HG02870 (cell line): ENCODE measurements at regions not wholly inside any gene's neighbourhood (a gene's known extent, or its start where the extent isn't known, plus 50 kb on each side); places are given as distances from the start of the nearest gene placed in this dataset.
"Not testable (repeated sequence)": the region's sequence is repeated elsewhere in the genome, so short reads cannot be mapped to it uniquely, and the experiment has no call there.

ENCODE experiments used
- ATAC-seq: cut with Tn5 transposase; IDR thresholded peaks from one replicate; pipeline ENCODE4 v1.9.1; 2021; ENCODE audit warnings: mild to moderate bottlenecking, moderate library complexity; ENCODE audit not compliant: unreplicated experiment

GRCh38 chr15:20019758-20020157 lies 521.8 kb downstream of the GOLGA6L6 start:
- ATAC-seq: not testable (repeated sequence)

- ATAC-seq: not testable (repeated sequence)
Measured at GRCh38 chr15:20017581-20017980, 524.0 kb downstream of the GOLGA6L6 start.

- ATAC-seq: not testable (repeated sequence)
Measured at GRCh38 chr15:20016941-20017340, 524.7 kb downstream of the GOLGA6L6 start.

GRCh38 chr15:20012837-20013236 lies 528.8 kb downstream of the GOLGA6L6 start:
- ATAC-seq: not testable (repeated sequence)

GRCh38 chr15:20010759-20011158 lies 530.8 kb downstream of the GOLGA6L6 start:
- ATAC-seq: not testable (repeated sequence)

- ATAC-seq: not testable (repeated sequence)
Measured at GRCh38 chr15:20009619-20010018, 532.0 kb downstream of the GOLGA6L6 start.

GRCh38 chr15:20007338-20007737 lies 534.3 kb downstream of the GOLGA6L6 start:
- not testable (repeated sequence) for ATAC-seq

GRCh38 chr15:20003471-20003870 lies 538.1 kb downstream of the GOLGA6L6 start:
- not testable (repeated sequence) for ATAC-seq

- not testable (repeated sequence) for ATAC-seq
Measured at GRCh38 chr15:20002560-20002959, 539.0 kb downstream of the GOLGA6L6 start.

- ATAC-seq: not testable (repeated sequence)
Measured at GRCh38 chr15:19996574-19997194, 544.9 kb downstream of the GOLGA6L6 start.

- not testable (repeated sequence) for ATAC-seq
Measured at GRCh38 chr15:19995296-19995695, 546.3 kb downstream of the GOLGA6L6 start.

- ATAC-seq: no peak
Measured at GRCh38 chr15:19992428-19992827, 549.2 kb downstream of the GOLGA6L6 start.

GRCh38 chr15:19988094-19988660 lies 553.4 kb downstream of the GOLGA6L6 start:
- ATAC-seq: no peak

GRCh38 chr15:19987389-19988048 lies 554.1 kb downstream of the GOLGA6L6 start:
- ATAC-seq: no peak

- ATAC-seq: no peak
Measured at GRCh38 chr15:19984101-19984500, 557.5 kb downstream of the GOLGA6L6 start.

GRCh38 chr15:19974998-19975397 lies 566.6 kb downstream of the GOLGA6L6 start:
- ATAC-seq: no peak

- ATAC-seq: no peak
Measured at GRCh38 chr15:19973718-19974117, 567.9 kb downstream of the GOLGA6L6 start.

GRCh38 chr15:19972582-19972981 lies 569.0 kb downstream of the GOLGA6L6 start:
- ATAC-seq: not testable (repeated sequence)

GRCh38 chr15:19965574-19965973 lies 576.0 kb downstream of the GOLGA6L6 start:
- not testable (repeated sequence) for ATAC-seq

GRCh38 chr15:19964480-19964879 lies 577.1 kb downstream of the GOLGA6L6 start:
- not testable (repeated sequence) for ATAC-seq

GRCh38 chr15:19956124-19956796 lies 585.3 kb downstream of the GOLGA6L6 start:
- ATAC-seq: no peak
